Stimulated activated CD4-positive, alpha-beta T cell treated with anti-CD3 and anti-CD28 coated beads, Interleukin-2, amount 100 ng/mL, for 24 hours (primary cell): ENCODE measurements at regions not wholly inside any gene's neighbourhood (a gene's known extent, or its start where the extent isn't known, plus 50 kb on each side); places are given as distances from the start of the nearest gene placed in this dataset.

Experiments used
- DNase-seq, 2 donors: peaks; one replicate each; pipeline ENCODE4 v3.0.0-alpha.2; 2020

GRCh38 chr2:13019781-13020180 is 303.0 kb downstream of the TRIB2 start:
- DNase-seq = no peak

- DNase-seq = no peak
These were observed 303.7 kb downstream of the TRIB2 start for GRCh38 chr2:13020469-13020868.

- DNase-seq = no peak
These were observed 304.8 kb downstream of the TRIB2 start for GRCh38 chr2:13021470-13021957.

GRCh38 chr2:13030606-13031005 is 313.9 kb downstream of the TRIB2 start:
- no peak for DNase-seq

GRCh38 chr2:13034861-13035260 is 318.1 kb downstream of the TRIB2 start:
- no peak for DNase-seq

- DNase-seq = no peak
These were observed 319.1 kb downstream of the TRIB2 start for GRCh38 chr2:13035866-13036265.

- DNase-seq = no peak
These were observed 323.3 kb downstream of the TRIB2 start for GRCh38 chr2:13040043-13040442.

GRCh38 chr2:13046557-13047165 is 329.9 kb downstream of the TRIB2 start:
- DNase-seq = no peak

GRCh38 chr2:13050764-13051163 is 334.0 kb downstream of the TRIB2 start:
- DNase-seq = no peak

GRCh38 chr2:13052547-13052946 is 335.8 kb downstream of the TRIB2 start:
- DNase-seq = no peak

- DNase-seq = no peak
These were observed 339.6 kb downstream of the TRIB2 start for GRCh38 chr2:13056259-13056843.

- no peak for DNase-seq
These were observed 340.9 kb downstream of the TRIB2 start for GRCh38 chr2:13057671-13058070.

- no peak for DNase-seq
These were observed 349.9 kb downstream of the TRIB2 start for GRCh38 chr2:13066676-13067075.

GRCh38 chr2:13067508-13067907 is 350.8 kb downstream of the TRIB2 start:
- no peak for DNase-seq

- DNase-seq = no peak
These were observed 373.2 kb downstream of the TRIB2 start for GRCh38 chr2:13089971-13090370.

- DNase-seq = no peak
These were observed 374.7 kb downstream of the TRIB2 start for GRCh38 chr2:13091455-13091854.

- DNase-seq = no peak
These were observed 375.2 kb downstream of the TRIB2 start for GRCh38 chr2:13091861-13092378.

- DNase-seq = no peak
These were observed 376.8 kb downstream of the TRIB2 start for GRCh38 chr2:13093416-13093991.

GRCh38 chr2:13102397-13103063 is 385.8 kb downstream of the TRIB2 start:
- DNase-seq = no peak

GRCh38 chr2:13103151-13103550 is 386.4 kb downstream of the TRIB2 start:
- DNase-seq = no peak

- DNase-seq = no peak
These were observed 387.2 kb downstream of the TRIB2 start for GRCh38 chr2:13103778-13104493.

GRCh38 chr2:13104723-13105122 is 388.0 kb downstream of the TRIB2 start:
- no peak for DNase-seq

- DNase-seq = no peak
These were observed 389.6 kb downstream of the TRIB2 start for GRCh38 chr2:13106302-13106701.
